ENCODE measurements at regions not wholly inside any gene's neighbourhood (a gene's known extent, or its start where the extent isn't known, plus 50 kb on each side); places are given as distances from the start of the nearest gene placed in this dataset.

DNA sequence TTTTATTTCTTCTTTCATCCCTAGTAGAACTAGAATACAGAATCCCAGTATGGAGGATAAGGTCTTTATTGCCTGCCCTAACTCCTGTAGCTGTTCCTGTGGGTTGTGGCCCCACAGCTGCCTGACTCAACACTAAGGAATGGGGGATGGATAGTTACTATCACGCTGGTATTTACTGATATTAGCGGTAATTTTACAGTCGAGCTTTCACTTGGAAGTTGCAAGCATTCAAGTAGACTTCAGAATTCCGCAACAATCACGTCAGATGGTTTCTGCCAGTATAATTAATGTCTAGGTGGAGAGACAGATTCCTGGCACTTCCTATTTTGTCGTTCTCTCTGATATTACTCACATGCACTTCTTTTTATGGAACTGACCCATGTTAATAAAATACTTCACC lies 489.8 kb downstream of the PABPC4L start:
- H3K79me1 ChIP-seq (ENCODE audit: low read depth in 1 of 2, low read length in 2 of 2), result no peaks in the 10 kb centered on the region
- H4K5ac ChIP-seq (ENCODE audit: low read depth, low read length), result no peak overlapping the region
- H4K20me1 ChIP-seq (ENCODE audit: insufficient read depth, low read length), result no peaks in the 10 kb centered on the region
- H3K18ac ChIP-seq (ENCODE audit: low read depth, low read length), result no peak overlapping the region
- CTCF ChIA-PET, result no interaction called here
- no peaks in the 10 kb centered on the region for H3K27me3 ChIP-seq (ENCODE audit: control insufficient read depth, insufficient read depth, low read length)
- H3K9ac ChIP-seq (ENCODE audit: low read depth, low read length), result no peak overlapping the region
- H2AFZ ChIP-seq (replicated peaks; ENCODE audit: low read length, poor library complexity), result no peak overlapping the region
- H4K8ac ChIP-seq (ENCODE audit: low read depth in 2 of 2, low read length in 2 of 2), result no peak overlapping the region
- H3K23ac ChIP-seq (ENCODE audit: low read depth, low read length), result no peak overlapping the region
- WGBS, 2 experiments (ENCODE audit: extremely low coverage in 2 of 2, insufficient read length in 1 of 2), result no CpG with 5 or more reads among the region's 6 CpGs
- no peak overlapping the region for H3K4me3 ChIP-seq (ENCODE audit: insufficient read depth, low read depth, low read length)
- H3K9me1 ChIP-seq (ENCODE audit: insufficient read depth, low read length), result no peaks in the 10 kb centered on the region
- no peak overlapping the region for H2BK15ac ChIP-seq (ENCODE audit: low read depth, low read length)
- H3K14ac ChIP-seq (replicated peaks; ENCODE audit: low read depth, low read length), result no peak overlapping the region
- in situ Hi-C loops (cut with MboI; ENCODE audit: low sequenced_read_pairs) (no loop called here), dilution Hi-C loops (cut with HindIII; ENCODE audit: low sequenced_read_pairs, unreplicated experiment) (no loop called here), intact Hi-C loops (cut with micrococcal nuclease) (no loop called here)
- POLR2A ChIA-PET (ENCODE audit: unreplicated experiment), result no interaction called here
- no peaks in the 10 kb centered on the region for H3K36me3 ChIP-seq (ENCODE audit: control insufficient read depth, insufficient read depth, low read length)
- no peak overlapping the region for H2AK9ac ChIP-seq (replicated peaks; ENCODE audit: low read depth, low read length, poor library complexity)
- no peak overlapping the region for H2AK5ac ChIP-seq (ENCODE audit: low read depth, low read length)
- H3K56ac ChIP-seq (ENCODE audit: extremely low read depth, insufficient read depth, low read length), result no peak overlapping the region
- H2BK5ac ChIP-seq (ENCODE audit: low read depth, low read length, poor library complexity, severe bottlenecking), result no peak overlapping the region
- ATAC-seq (ENCODE audit: low read depth) (no peak), DNase-seq (no peak)
- no peaks in the 10 kb centered on the region for H3K9me3 ChIP-seq (ENCODE audit: control insufficient read depth, insufficient read depth, low read length)
- H2BK20ac ChIP-seq (ENCODE audit: low read depth, low read length), result no peak overlapping the region
- no peak overlapping the region for H3K4ac ChIP-seq (ENCODE audit: low read depth, low read length)
- no peak overlapping the region for H3K27ac ChIP-seq (ENCODE audit: insufficient read depth, low read length)
- BruUV-seq (replicated peaks), result no TSS peak
- TF ChIP-seq BHLHE40 (IDR thresholded peaks at IDR 0.05; ENCODE audit: low read depth, low read length) (no peak), MAFK (IDR thresholded peaks at IDR 0.05; ENCODE audit: low read depth, low read length) (no peak), MAZ (IDR thresholded peaks at IDR 0.05; ENCODE audit: borderline replicate concordance, low read depth, low read length) (no peak), RCOR1 (IDR thresholded peaks at IDR 0.05; ENCODE audit: insufficient replicate concordance, low read length) (no peak), POLR2A (IDR thresholded peaks at IDR 0.05; ENCODE audit: low read depth, low read length) (no peak), RFX5 (IDR thresholded peaks at IDR 0.05; ENCODE audit: low read depth, low read length) (no peak), CHD1 (IDR thresholded peaks at IDR 0.05; ENCODE audit: low read depth, low read length) (no peak), CEBPB (IDR thresholded peaks at IDR 0.05; ENCODE audit: low read depth, low read length) (no peak), FOS (IDR thresholded peaks at IDR 0.05; ENCODE audit: low read depth, low read length) (no peak), SMC3 (IDR thresholded peaks at IDR 0.05; ENCODE audit: low read depth, low read length) (no peak), RAD21 (IDR thresholded peaks at IDR 0.05; ENCODE audit: low read length) (no peak), NFE2L2 (IDR thresholded peaks at IDR 0.05; ENCODE audit: low read depth, low read length) (no peak), MXI1 (IDR thresholded peaks at IDR 0.05; ENCODE audit: borderline replicate concordance, low read depth, low read length) (no peak)
- TF ChIP-seq, protein P1, sequence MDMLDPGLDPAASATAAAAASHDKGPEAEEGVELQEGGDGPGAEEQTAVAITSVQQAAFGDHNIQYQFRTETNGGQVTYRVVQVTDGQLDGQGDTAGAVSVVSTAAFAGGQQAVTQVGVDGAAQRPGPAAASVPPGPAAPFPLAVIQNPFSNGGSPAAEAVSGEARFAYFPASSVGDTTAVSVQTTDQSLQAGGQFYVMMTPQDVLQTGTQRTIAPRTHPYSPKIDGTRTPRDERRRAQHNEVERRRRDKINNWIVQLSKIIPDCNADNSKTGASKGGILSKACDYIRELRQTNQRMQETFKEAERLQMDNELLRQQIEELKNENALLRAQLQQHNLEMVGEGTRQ (IDR thresholded peaks at IDR 0.05; ENCODE audit: low read depth, low read length), result no peak
- TF ChIP-seq, protein P2, sequence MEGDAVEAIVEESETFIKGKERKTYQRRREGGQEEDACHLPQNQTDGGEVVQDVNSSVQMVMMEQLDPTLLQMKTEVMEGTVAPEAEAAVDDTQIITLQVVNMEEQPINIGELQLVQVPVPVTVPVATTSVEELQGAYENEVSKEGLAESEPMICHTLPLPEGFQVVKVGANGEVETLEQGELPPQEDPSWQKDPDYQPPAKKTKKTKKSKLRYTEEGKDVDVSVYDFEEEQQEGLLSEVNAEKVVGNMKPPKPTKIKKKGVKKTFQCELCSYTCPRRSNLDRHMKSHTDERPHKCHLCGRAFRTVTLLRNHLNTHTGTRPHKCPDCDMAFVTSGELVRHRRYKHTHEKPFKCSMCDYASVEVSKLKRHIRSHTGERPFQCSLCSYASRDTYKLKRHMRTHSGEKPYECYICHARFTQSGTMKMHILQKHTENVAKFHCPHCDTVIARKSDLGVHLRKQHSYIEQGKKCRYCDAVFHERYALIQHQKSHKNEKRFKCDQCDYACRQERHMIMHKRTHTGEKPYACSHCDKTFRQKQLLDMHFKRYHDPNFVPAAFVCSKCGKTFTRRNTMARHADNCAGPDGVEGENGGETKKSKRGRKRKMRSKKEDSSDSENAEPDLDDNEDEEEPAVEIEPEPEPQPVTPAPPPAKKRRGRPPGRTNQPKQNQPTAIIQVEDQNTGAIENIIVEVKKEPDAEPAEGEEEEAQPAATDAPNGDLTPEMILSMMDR (conservative IDR thresholded peaks at IDR 0.05; ENCODE audit: low read depth, low read length), result no peak
- TF ChIP-seq, protein P3, sequence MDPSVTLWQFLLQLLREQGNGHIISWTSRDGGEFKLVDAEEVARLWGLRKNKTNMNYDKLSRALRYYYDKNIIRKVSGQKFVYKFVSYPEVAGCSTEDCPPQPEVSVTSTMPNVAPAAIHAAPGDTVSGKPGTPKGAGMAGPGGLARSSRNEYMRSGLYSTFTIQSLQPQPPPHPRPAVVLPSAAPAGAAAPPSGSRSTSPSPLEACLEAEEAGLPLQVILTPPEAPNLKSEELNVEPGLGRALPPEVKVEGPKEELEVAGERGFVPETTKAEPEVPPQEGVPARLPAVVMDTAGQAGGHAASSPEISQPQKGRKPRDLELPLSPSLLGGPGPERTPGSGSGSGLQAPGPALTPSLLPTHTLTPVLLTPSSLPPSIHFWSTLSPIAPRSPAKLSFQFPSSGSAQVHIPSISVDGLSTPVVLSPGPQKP (IDR thresholded peaks at IDR 0.05; ENCODE audit: borderline replicate concordance, low read depth, low read length), result no peak
- H4K91ac ChIP-seq (ENCODE audit: insufficient read depth, low read depth, low read length), result no peak overlapping the region
- no peak overlapping the region for H2BK120ac ChIP-seq (ENCODE audit: low read depth, low read length)
- no peaks in the 10 kb centered on the region for H3K4me1 ChIP-seq (ENCODE audit: control insufficient read depth, insufficient read depth, low read length)
- no peak overlapping the region for H3K4me2 ChIP-seq (ENCODE audit: low read depth, low read length)

All from IMR-90 (cell line).